ENCODE measurements at regions not wholly inside any gene's neighbourhood (a gene's known extent, or its start where the extent isn't known, plus 50 kb on each side); places are given as distances from the start of the nearest gene placed in this dataset.

GRCh38 chr19:33904681-33905080 is 108.0 kb downstream of the KCTD15 start:
- Mint-ChIP-seq H3K4me3 (peak overlapping the region in 1 of 2 donors; percentile 85), H3K27me3 (ENCODE audit: low read depth in 3 of 3) (peaks cover 47 to 71% (median 56%) of the 10 kb centered on the region in 3 donors), H3K4me1 (peaks cover 6% of the 10 kb centered on the region), H3K27ac (no peak overlapping the region), H3K36me3 (no peaks in the 10 kb centered on the region), H3K9me3 (peaks cover 0 to 11% (median 7%) of the 10 kb centered on the region in 7 donors)
- WGBS (ENCODE audit: insufficient coverage): 90% methylated on average over 6 of the region's 7 CpGs
- no peak for DNase-seq
- H2AFZ ChIP-seq (ENCODE audit: insufficient read depth, low read depth, low read length, poor library complexity, severe bottlenecking): no peak overlapping the region
- no peak overlapping the region for H3K4me3 ChIP-seq (replicated peaks in 1 of 3; ENCODE audit: low read depth in 2 of 3, low read length in 3 of 3)
- H3K9me3 ChIP-seq (replicated peaks in 1 of 2; ENCODE audit: control insufficient read depth in 1 of 2, insufficient read depth in 1 of 2, low read length in 2 of 2): peaks cover 0 to 16% of the 10 kb centered on the region in 2 donors
- TF ChIP-seq CTCF (IDR thresholded peaks at IDR 0.05): no peak
- peaks cover 0 to 4% of the 10 kb centered on the region in 2 donors for H3K4me1 ChIP-seq (ENCODE audit: control insufficient read depth in 1 of 2, insufficient read depth in 2 of 2, low read length in 2 of 2)
- H3K36me3 ChIP-seq (replicated peaks in 1 of 2; ENCODE audit: control insufficient read depth in 1 of 2, insufficient read depth in 2 of 2, low read length in 2 of 2): no peaks in the 10 kb centered on the region
- H3K79me2 ChIP-seq (ENCODE audit: insufficient read depth, low read length): no peaks in the 10 kb centered on the region
- intact Hi-C loops (cut with micrococcal nuclease): no loop called here
- H3K4me2 ChIP-seq (replicated peaks; ENCODE audit: extremely low read depth, low read length, poor library complexity, severe bottlenecking): no peak overlapping the region
- H3K27ac ChIP-seq (ENCODE audit: low read depth in 1 of 2, low read length in 2 of 2): no peak overlapping the region
- no peak overlapping the region for H3K9ac ChIP-seq (ENCODE audit: insufficient read depth, low read length, poor library complexity, severe bottlenecking)
- no peaks in the 10 kb centered on the region for H4K20me1 ChIP-seq (ENCODE audit: insufficient read depth, low read length)
- H3K27me3 ChIP-seq (ENCODE audit: control insufficient read depth in 2 of 2, insufficient read depth in 2 of 2, low read length in 2 of 2): peaks cover 42 to 49% of the 10 kb centered on the region in 2 donors

GRCh38 chr19:33905473-33905936 is 108.8 kb downstream of the KCTD15 start:
- Histone ChIP-seq H3K9ac (ENCODE audit: insufficient read depth, low read length, poor library complexity, severe bottlenecking) (no peak overlapping the region), H3K27me3 (ENCODE audit: control insufficient read depth in 2 of 2, insufficient read depth in 2 of 2, low read length in 2 of 2) (peaks cover 42 to 49% of the 10 kb centered on the region in 2 donors), H3K79me2 (ENCODE audit: insufficient read depth, low read length) (no peaks in the 10 kb centered on the region), H3K4me3 (replicated peaks in 1 of 3; ENCODE audit: low read depth in 2 of 3, low read length in 3 of 3) (no peak overlapping the region), H3K4me1 (ENCODE audit: control insufficient read depth in 1 of 2, insufficient read depth in 2 of 2, low read length in 2 of 2) (peaks cover 0 to 4% of the 10 kb centered on the region in 2 donors), H4K20me1 (ENCODE audit: insufficient read depth, low read length) (no peaks in the 10 kb centered on the region), H3K4me2 (replicated peaks; ENCODE audit: extremely low read depth, low read length, poor library complexity, severe bottlenecking) (peak overlapping the region; percentile 34), H3K27ac (ENCODE audit: low read depth in 1 of 2, low read length in 2 of 2) (no peak overlapping the region), H3K9me3 (replicated peaks in 1 of 2; ENCODE audit: control insufficient read depth in 1 of 2, insufficient read depth in 1 of 2, low read length in 2 of 2) (peaks cover 0 to 16% of the 10 kb centered on the region in 2 donors), H2AFZ (ENCODE audit: insufficient read depth, low read depth, low read length, poor library complexity, severe bottlenecking) (no peak overlapping the region), H3K36me3 (replicated peaks in 1 of 2; ENCODE audit: control insufficient read depth in 1 of 2, insufficient read depth in 2 of 2, low read length in 2 of 2) (no peaks in the 10 kb centered on the region)
- H3K27ac Mint-ChIP-seq: peak overlapping the region in 1 of 7 donors; percentile 33
- H3K27me3 Mint-ChIP-seq (ENCODE audit: low read depth in 3 of 3): peaks cover 49 to 72% (median 55%) of the 10 kb centered on the region in 3 donors
- no peaks in the 10 kb centered on the region for H3K36me3 Mint-ChIP-seq
- H3K4me3 Mint-ChIP-seq: peak overlapping the region in 1 of 2 donors; percentile 85
- DNase-seq: no peak
- intact Hi-C loops (cut with micrococcal nuclease): no loop called here
- 2% methylated on average over 26 of the region's 26 CpGs for WGBS (ENCODE audit: insufficient coverage)
- TF ChIP-seq CTCF (IDR thresholded peaks at IDR 0.05): no peak
- peaks cover 0 to 11% (median 6%) of the 10 kb centered on the region in 7 donors for H3K9me3 Mint-ChIP-seq
- peaks cover 6% of the 10 kb centered on the region for H3K4me1 Mint-ChIP-seq
